Bronchial epithelial cell (primary cell): ENCODE measurements at regions not wholly inside any gene's neighbourhood (a gene's known extent, or its start where the extent isn't known, plus 50 kb on each side); places are given as distances from the start of the nearest gene placed in this dataset.
"Not testable (repeated sequence)": the region's sequence is repeated elsewhere in the genome, so short reads cannot be mapped to it uniquely, and the experiment has no call there.

ENCODE experiments used
- DNase-seq: peaks from one replicate; pipeline ENCODE4 v3.0.0-alpha.2; 2010; ENCODE audit warnings: low read depth
- FAIRE-seq: peaks from 2 replicates; lab custom pipeline; 2011; peaks lifted over from hg19 to GRCh38; lab: Jason Lieb, UNC
- H3K27me3 ChIP-seq: 2 replicates; pipeline ENCODE4 v1.5.1; 2011; ENCODE audit warnings: low read length; ENCODE audit not compliant: control insufficient read depth, insufficient read depth
- H3K36me3 ChIP-seq: 2 replicates; pipeline ENCODE4 v1.5.1; 2011; ENCODE audit warnings: low read length; ENCODE audit not compliant: control insufficient read depth, insufficient read depth
- H3K4me3 ChIP-seq: 2 replicates; pipeline ENCODE4 v1.5.1; 2011; ENCODE audit warnings: mild to moderate bottlenecking, low read depth, low read length, control low read depth
- TF ChIP-seq, protein P1 (sequence below): IDR thresholded peaks from 2 replicates; pipeline ENCODE4 v1.5.1; 2011; ENCODE audit warnings: mild to moderate bottlenecking, moderate library complexity, low read length, control low read depth, inconsistent platforms; ENCODE audit not compliant: insufficient read depth, severe bottlenecking

DNA sequence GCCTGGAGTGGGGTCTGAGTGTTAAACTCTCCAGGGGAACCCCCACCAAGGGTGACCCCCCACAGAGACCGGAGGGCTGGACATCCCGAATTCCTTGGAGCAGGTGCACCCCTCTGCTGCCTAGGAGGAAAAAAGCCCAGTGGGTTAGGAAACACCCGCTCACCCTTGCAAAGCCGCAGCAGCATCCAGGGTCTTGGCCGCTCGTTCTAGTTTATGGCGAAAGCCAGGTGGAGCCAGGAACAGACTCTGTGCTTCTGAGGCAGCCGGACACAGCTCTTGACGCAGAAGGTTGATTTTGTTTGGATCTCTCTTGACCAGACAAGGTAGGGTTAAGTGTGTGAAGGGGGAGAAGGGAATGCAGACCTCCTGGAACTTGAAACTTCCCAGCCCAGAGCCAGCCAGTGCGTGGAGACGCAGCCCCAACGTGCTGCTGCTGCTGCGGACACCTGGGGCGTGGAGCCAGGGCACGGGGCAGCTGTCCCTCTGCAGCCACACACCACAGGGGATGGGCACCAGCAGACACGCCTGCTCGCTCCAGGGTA is 154.5 kb downstream of the LAT start:
- no peak overlapping the region for H3K4me3 ChIP-seq
- H3K27me3 ChIP-seq = peaks cover 4% of the 10 kb centered on the region
- no peaks in the 10 kb centered on the region for H3K36me3 ChIP-seq
- FAIRE-seq = no peak
- TF ChIP-seq, protein P1, sequence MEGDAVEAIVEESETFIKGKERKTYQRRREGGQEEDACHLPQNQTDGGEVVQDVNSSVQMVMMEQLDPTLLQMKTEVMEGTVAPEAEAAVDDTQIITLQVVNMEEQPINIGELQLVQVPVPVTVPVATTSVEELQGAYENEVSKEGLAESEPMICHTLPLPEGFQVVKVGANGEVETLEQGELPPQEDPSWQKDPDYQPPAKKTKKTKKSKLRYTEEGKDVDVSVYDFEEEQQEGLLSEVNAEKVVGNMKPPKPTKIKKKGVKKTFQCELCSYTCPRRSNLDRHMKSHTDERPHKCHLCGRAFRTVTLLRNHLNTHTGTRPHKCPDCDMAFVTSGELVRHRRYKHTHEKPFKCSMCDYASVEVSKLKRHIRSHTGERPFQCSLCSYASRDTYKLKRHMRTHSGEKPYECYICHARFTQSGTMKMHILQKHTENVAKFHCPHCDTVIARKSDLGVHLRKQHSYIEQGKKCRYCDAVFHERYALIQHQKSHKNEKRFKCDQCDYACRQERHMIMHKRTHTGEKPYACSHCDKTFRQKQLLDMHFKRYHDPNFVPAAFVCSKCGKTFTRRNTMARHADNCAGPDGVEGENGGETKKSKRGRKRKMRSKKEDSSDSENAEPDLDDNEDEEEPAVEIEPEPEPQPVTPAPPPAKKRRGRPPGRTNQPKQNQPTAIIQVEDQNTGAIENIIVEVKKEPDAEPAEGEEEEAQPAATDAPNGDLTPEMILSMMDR = no peak
- DNase-seq = no peak

DNA sequence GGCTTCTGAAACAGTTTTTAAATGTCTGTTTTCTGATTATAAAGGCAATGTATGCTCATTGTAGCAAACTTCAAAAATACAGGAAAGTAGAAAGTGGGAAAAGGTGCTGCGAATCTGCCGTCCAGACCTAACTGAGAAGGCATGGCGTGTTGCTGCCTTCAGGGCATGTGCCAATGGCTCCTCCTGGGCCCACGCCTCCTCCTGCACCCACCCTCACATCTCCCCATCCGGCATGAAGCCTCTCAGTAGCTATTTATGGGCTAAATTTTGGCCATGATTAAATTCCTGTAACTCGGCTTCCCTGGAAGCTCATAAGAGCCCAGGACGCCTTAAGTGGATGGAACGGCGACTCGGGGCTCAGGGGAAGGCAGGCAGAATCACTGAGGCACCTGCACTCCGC is 153.8 kb downstream of the LAT start:
- FAIRE-seq, H3K4me3 ChIP-seq, H3K27me3 ChIP-seq, H3K36me3 ChIP-seq, DNase-seq: not testable (repeated sequence)

DNA sequence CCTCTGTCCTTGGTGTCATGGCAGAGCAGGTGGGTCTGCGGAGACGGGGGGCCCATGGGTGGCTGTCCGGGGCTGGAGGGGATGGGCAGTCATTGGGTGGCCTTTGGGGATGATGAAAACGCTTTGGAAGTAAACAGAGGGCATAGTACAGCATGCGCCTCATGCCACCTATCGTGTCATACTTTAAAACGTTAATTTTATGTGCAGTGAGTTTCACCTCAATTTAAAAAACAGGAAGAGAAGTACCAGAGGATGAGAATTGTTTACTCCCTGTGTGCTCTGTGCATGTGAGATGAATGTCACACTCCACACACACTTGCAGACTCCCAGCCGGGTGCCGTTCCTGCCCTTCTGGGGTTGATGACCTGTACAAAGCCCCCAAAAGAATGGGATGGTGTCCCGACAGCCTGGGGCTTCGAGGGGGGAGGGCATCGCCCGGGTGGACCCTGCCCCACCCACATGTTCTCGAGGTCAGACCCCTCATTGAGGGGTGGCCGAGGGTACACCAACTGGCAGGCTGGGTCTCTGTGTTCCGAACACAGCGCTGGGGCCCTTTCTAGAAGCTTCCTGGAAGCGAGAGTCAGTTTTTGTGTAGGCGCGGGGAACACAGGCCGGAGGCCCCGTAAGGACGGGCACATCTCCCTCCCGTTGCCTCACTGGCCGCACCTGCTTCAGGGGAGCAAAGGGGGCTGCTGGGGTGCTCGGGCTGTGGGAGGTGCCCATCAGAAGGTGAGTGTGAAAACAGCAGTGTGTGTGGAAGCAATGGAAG is 153.2 kb downstream of the LAT start:
- not testable (repeated sequence) for DNase-seq, H3K27me3 ChIP-seq, H3K36me3 ChIP-seq, H3K4me3 ChIP-seq
- peak; percentile 23 for FAIRE-seq

DNA sequence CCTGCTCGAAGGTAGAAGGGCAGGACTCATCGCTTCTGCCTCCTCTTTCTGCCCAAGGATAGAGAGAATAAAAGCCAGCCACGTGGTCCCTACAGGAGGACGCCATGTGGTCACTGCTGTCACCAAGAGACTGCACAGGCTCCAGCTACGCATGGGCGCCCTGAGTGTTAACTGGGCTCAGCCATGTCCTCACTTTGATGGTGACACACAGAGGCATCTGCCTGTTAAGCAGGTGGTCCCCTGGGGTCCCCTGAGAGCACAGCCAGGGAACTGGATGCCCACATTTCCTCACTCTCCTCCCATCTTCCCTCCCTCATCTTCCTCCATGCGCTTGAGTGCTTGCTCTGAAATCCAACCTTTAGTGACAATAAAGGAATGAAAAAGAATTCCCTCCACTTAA is 152.6 kb downstream of the LAT start:
- peak; percentile 84 for FAIRE-seq
- not testable (repeated sequence) for H3K27me3 ChIP-seq, DNase-seq, H3K4me3 ChIP-seq, H3K36me3 ChIP-seq

DNA sequence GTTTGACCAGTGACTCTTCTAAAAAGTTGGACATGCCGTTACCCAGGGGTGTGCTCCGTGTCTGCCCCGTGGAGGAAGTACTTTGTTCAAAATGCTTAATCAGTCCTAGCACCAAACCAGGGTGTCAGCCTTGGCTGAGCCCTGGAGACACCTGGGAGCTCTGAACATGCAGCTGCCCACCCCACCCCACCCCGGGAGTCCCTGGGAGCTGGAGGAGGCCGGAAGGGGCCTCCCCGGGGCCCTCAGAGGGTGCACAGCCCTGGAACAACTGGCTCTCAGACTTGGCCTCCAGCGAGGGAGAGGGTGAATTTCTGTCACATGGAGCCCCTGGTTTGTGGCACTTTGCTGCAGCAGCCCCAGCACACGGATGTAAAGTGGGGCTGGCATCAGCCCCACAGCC is 152.1 kb downstream of the LAT start:
- not testable (repeated sequence) for H3K27me3 ChIP-seq, H3K36me3 ChIP-seq, H3K4me3 ChIP-seq, DNase-seq, FAIRE-seq

DNA sequence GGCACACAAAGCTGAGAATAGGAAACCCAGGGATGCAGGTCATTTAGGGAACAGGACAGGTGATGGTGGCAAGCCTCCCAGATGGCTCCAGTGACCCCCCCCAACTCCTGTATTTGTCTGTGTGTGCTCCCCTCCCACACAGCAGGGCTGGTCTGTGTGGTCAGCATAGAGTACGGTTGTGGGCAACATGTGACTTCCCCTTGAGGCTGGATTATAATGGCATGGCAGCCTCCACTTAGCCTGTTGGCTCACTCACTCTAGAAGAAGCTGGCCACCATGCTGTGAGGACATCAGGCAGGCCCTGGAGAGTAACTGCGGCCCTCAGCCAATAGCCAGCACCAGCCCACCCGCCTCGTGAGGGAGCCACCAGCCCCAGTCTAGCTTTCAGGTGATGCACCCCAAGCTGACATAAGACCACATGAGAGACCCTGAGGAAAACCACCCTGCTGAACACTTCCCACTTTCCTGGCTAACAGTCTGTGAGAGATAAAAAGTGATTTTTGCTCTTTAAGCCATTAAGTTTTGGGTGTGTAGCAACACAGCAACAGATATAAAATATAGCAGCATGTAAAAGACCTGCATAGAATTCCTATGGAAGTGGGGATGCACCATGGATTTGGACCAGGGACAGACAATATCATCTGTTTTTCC is 151.3 kb downstream of the LAT start:
- not testable (repeated sequence) for H3K36me3 ChIP-seq, H3K4me3 ChIP-seq, H3K27me3 ChIP-seq, DNase-seq, FAIRE-seq

DNA sequence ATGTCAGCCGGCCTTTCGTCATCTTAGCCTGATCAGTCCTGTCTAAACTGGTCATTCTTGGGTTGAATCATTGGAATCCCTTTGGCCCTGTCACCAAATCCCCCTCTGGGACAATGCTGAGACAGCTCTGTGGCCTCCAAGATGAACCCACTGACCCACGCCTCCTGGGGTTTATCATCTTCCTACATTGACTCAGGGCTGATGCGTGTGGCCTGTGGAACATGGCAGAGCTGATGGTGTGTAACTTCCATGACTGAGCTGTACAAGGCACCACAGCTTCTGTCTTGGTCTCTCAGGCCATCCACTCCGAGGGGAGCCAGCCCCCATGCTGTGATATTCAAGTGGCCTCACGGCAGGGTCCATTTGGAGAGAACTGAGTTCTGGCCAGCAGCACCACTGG is 150.2 kb downstream of the LAT start:
- FAIRE-seq = peak; percentile 88
- H3K36me3 ChIP-seq, DNase-seq, H3K27me3 ChIP-seq, H3K4me3 ChIP-seq: not testable (repeated sequence)

DNA sequence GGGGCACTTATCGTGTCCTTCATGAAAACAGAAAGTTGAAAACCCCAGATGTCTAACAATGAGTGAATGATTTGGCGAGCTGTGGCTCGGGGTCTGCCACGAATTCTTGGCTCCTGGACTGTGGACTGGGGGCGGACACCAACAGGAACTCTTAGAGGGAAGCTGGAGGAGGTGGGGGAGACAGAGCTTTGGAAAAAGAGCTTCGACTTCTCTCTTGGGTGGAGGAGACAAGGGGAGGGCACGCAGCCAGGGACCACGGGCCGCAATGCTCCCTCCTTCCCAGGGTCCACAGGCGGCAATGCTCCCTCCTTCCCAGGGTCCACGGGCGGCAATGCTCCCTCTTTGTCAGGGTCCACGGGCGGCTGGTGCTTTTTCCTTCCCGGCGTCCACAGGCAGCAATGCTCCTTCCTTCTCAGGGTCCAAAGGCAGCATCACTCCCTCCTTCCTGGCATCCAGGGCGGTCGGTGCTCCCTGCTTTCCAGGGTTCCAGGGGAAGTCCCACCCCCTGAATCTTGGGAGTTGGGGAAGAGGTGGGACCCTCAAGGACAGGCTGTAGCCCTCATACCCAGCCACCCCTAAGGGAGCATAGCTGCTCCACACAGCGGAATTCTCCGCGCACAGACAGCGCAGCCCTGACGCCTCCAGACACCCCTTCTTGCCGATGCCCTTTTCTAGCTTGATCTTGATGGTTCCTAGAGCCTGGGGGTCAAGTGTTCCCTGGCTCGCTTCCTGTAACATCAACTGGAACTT is 149.0 kb downstream of the LAT start:
- FAIRE-seq, H3K4me3 ChIP-seq, DNase-seq, H3K27me3 ChIP-seq, H3K36me3 ChIP-seq: not testable (repeated sequence)

DNA sequence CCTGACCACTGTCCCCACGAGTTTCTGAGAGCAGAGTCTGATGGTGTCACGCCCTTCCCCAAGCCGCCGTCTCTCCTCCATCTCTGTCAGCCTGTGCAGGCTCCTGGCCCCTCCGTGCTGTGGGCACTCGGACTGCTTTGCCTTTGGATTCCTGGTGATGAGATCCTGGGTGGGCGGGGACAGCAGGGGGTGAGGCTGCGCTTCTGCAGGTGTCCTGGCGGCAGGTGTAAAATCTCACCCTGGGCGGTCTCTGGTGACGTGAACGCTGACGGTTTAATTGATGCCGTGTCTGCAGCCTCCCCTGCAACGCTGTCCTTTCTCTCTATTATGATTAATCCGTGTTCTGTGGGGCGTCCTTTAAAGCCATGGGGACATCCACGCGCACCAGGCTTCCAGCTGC is 148.0 kb downstream of the LAT start:
- FAIRE-seq = not testable (repeated sequence)

DNA sequence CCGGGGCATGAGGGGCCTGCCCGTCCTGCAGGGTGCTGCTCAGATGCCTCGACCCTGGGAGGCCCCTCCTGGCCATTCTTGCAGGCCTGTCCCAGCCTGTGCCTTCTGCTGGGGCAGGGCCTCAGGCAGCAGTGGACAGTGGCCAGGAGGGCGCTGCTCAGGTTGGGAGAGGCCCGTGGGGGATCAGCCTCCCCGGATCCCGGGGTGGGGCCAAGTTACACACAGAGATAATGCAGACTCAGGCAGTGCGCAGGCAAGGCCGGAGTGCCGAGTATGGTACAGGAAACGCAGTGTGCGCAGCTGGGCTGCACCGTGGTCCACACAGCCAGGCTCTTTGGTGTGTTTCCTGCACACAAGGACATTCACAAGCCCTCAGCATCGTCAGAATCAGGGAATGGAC is 147.6 kb downstream of the LAT start:
- not testable (repeated sequence) for H3K36me3 ChIP-seq, DNase-seq, H3K4me3 ChIP-seq, H3K27me3 ChIP-seq, FAIRE-seq

More for the DNA sequence above, 148.0 kb downstream of the LAT start:
- not testable (repeated sequence) for H3K27me3 ChIP-seq, H3K4me3 ChIP-seq, DNase-seq, H3K36me3 ChIP-seq

DNA sequence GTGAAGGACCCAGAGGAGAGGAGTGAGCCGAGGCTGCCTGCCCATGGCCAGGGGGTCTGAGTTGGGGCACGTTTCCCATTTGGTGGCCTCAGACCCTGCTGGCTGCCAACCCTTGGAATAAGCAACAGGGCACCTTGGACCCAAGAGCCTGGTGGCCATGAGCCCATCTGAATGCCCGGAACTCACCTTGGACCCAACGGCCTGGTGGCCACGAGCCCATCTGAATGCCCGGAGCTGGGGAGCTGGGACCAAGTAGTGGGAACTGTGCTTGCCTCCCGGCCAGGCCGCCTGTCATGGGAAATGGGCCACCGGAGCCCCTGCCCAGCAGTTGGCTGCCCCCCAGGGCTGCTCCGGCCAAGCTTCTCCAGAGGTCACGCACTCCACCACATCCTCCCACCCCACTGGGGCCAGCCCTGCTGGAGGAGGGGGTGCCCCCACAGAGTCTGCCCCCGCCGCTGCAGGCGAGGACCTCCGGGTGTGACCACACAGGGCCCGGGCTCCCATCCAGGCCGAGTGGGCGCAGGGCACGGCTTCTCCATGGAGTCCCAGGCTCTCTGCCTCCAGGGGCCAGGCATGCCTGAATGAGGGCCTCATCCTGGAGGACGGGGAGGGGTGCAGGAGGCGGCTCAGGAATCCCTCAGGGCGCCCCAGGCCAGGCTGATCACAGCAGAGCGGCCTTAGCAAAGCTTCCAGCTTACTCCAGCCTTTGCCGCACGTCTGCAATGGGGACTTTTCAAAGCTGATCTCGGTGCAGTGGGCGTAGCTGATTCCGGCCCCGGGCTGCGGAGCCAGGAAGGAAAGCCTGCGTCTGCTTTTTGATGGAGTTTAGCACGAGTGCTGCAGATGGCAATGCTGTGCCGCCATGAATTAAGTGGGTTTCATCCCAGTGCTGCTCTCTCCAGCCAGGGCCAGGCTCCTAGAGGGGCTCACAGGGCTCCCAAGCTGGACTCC is 146.3 kb downstream of the LAT start:
- not testable (repeated sequence) for H3K27me3 ChIP-seq, DNase-seq, H3K4me3 ChIP-seq, FAIRE-seq, H3K36me3 ChIP-seq

DNA sequence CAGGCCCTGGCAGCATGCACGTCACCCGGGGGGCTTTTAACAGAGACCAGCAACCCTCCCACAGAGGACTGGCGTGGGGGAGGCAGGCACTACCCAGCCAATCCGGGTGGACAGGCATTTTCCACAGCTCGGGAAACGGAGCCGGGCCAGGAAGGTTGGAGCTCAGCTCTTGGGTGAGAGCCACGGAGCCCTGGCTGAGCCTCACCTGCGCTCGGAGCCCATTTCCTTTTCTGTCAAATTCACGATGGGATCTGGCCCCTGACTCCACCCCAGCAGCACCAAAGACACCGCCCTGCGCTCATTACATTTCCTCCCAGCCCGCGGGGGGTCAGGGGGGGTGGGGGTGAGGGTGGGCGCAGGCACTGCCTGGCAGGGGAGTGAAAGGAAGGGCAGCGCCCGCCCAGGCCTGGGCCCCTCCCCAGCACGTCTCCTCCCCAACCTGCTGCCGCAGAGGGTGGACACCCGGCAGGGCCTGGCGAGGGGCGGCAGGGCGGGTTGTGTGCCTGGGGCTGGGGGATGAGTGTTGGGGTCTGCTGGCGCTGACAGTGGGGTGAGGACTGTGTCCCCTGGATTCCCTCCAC is 145.4 kb downstream of the LAT start:
- FAIRE-seq, DNase-seq, H3K27me3 ChIP-seq: not testable (repeated sequence)

More for the DNA sequence above, 145.4 kb downstream of the LAT start:
- not testable (repeated sequence) for H3K4me3 ChIP-seq, H3K36me3 ChIP-seq
